ENCODE measurements at regions not wholly inside any gene's neighbourhood (a gene's known extent, or its start where the extent isn't known, plus 50 kb on each side); places are given as distances from the start of the nearest gene placed in this dataset.
"Not testable (repeated sequence)": the region's sequence is repeated elsewhere in the genome, so short reads cannot be mapped to it uniquely, and the experiment has no call there.

DNA sequence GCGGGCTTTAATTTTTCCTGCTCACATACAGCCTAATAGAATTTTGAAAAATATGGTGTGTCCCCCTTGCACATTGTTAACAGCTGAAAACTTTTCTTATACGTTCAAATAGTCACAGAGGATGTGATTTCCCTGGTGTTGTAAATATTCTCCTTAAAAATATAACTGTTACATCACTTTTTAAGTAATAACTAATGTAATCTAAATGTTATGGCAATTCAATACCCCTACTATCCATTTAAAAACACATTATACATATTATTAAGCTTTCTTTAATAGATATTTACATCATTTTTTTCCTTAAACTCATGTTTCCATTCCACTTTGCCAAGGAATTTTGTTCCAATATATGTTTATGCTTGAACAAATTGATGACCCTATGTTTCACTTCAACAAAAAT is 85.5 kb upstream of the S1PR1 start:
- no peak for DNase-seq

DNA sequence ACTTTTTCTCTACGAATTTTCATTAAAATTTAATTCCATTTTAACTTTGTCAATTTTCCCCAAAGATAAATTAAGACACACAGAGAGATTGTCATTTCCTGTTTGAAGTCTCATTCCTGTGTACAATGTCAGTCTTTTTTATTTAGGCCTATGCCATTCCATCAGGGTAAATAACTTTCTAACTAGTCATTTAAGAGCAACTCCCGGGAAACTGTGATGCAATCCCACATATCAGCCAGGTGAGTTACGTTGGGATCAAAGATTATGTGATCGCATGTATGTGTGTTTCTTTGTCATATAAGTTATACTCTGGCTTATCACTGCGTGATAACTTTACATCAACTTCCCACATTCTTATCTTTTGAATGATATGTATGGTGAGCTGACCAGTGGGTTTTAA is 86.1 kb upstream of the S1PR1 start:
- no peak for DNase-seq

DNA sequence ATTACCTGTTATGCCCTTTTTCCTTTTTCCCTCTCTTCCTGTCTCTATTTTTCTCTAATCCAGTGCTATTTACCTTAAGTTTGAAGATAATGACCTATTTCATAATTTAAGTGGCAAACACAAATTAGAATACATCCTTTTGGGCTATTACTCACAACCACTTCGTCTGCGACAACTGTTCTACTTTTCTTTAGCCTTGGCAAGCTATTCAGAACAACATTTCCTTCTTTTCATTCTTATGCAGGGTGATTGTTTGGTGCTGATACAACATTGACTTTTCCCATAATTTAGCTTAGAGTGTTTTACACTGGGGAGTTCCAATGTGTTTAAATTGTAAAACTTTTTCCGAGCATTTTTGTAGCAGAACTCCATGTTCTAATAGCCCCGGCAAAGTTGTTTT is 86.6 kb upstream of the S1PR1 start:
- DNase-seq: no peak

DNA sequence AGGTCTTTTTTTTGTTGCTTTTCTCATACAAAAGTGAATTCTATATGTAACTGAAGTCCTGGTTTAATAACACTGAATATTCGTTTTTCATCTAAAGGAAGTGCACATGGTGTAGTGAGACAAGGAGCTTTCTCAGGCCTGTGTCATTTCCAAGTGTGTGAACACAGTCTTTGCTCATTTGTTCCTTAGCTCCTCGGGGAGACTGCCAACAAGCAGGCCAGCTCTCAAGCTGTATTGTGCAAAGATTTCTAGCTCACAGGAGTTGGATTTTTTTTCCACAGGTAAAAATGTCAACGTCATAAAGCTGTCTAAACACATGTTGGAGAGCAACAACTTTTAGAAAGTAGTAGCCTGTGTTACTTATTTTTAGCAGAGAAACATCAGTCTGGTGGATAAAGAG is 87.8 kb upstream of the S1PR1 start:
- DNase-seq: no peak

DNA sequence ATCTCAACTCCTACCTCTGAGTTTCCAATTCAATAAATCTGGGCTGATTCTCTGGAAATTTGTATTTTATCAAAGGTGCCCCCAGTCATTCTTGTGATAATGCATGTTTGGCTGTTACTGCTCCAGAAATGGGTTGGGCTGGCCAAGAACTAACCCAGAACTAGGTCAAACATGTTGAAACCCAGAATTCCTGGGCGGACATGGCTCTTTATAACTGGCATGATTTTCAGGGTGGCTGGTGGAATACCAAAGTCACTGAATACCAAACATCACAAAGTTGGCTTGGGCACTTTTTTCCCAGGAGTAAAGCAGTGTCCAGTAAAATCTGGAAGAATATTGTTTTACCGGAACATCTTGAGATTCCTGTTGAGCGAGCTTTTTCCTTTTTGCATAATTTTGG is 89.4 kb upstream of the S1PR1 start:
- no peak for DNase-seq

DNA sequence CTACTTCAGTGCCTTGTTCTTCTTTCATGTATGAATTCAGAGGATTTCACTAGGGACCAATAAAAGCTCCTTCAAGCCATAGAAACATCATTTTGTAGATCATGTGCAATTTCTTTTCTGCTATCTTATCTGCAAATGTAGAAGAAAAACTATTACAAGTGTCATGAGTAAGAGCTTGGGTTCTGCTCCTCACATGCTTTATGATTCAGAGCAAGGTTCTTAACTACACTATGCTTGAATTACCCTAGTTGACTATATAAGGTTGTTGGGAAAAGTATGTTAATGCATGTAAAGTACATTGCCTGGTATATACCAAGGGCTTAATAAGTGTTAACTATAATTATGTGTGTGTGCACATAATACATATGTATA is 91.4 kb upstream of the S1PR1 start:
- DNase-seq: no peak

DNA sequence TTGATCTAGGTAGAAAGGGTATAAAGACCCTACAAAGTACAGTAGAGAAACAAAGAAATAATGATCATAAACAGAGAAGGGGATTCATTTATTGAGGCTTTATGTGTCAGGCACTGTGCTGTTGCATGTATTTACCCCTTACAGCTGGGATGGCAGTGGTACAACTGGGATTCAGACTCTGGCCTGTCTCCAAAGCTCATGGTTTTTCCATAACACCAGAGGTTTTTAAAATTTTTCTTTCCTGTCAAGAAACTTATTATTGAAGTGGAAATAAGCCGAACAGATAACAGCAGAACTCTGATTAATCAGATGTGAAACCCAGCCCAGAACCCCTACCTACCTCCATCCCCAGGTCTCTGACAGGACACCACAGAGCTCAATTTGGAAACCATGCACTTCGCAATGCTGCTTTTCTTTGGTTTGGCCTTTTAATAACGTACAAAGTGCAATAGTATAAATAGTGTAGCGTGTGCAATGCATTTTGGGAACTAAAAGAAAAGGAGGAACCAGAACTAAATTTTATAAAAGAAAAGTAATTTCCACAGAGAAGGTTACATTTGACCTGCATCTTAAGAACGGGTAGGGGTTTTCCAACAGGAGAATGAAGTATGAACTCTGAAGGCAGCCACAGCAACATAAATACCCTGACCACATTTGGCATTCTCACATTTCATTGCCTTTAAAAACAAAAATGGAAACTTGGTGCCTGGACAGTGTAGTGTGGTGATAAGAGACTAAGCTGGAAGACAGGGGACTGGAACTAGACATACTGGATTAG is 92.0 kb upstream of the S1PR1 start:
- DNase-seq: no peak

DNA sequence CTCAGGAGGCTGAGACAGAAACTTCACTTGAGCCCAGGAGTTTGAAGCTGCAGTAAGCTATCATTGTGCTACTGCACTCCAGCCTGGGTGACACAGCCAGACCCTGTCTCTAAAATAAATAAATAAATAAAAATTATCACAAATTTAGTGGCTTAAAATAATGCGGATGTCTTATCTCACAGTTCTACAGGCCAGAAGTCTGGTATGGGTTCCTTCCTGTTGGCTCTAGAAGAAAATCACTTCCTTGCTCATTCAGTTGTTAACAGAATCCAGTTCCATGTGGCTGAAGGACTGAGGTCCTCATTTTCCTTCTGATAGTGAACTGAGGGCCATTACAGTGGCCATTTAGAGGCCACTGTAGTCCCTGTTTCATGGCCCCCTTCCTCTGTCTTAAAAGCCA is 94.6 kb upstream of the S1PR1 start:
- no peak for DNase-seq

DNA sequence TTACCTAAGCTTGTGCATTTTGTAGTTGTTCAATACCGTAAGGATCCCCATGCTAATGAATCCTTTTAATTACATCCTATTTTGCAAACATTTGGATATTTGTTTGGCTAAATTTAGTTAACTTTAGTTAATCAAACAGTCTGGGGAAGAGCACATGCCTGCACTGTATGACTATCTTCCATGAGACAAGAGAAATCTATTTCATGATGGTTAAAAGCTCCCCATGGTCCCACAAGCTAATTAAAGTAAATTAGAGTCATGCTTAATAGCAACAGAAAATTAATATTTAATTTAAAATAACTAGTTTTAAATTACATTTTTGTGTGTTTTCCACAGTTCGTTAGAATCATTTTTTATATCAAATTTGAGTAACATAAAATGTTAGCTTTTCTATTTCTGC is 95.4 kb upstream of the S1PR1 start:
- DNase-seq: no peak

DNA sequence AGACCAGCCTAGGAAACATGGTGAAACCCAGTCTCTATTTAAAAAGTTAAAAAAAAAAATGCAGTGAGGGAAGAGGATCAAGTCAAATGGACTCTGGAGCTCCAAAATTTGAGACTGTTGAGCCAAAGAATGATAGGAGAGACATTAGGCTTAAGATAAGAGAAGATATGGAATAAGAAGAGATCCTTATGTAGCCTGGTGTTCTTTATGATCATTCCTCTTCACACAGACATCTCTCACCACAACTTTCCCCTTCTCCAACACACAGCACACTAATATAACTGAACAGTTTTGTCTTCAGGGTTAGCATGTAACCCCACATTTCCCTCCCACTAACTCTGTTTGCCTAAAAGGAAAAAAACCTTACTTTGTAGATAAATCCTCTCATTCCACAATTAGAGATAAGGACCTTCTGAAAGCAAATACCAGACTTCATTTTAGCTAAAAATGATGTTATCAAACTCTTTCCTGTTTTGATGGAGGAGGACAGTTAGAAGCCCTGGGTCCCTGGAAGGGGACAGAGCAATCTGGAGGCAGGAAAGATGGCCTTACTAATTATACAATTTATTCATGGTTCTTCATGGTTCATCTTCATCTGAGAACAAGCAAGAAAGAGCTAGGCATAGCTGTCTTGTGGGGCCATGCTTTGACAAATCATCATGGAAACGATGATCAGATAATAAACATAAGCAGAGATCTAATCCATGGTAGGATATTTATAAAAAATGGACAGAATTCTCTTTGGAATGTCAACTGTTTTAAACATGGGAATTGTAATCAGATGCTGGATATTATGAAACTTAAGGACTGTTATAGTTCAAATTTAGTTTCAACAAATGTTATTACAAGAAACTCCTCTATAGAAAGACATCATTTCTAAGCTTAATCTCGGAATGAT is 96.7 kb upstream of the S1PR1 start:
- DNase-seq: no peak

DNA sequence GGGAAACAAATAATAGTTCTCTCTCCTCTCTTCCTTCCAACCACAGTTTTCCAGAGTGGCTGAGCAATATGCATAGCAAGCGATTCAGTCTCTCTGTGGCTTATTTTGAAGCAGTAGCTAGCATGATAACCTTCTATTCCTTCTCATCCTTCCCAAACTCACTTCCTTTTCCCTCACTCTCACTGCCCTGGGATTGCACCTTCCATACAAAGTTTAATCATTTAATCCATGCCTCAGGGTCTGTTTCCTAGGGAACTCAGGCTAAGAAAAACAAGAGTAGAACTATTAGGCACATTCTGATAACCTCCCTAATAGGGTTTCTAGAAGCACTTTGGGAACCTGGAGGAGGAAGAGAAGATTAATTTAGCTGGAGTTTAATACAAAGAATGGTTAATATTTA is 97.7 kb upstream of the S1PR1 start:
- DNase-seq: no peak

DNA sequence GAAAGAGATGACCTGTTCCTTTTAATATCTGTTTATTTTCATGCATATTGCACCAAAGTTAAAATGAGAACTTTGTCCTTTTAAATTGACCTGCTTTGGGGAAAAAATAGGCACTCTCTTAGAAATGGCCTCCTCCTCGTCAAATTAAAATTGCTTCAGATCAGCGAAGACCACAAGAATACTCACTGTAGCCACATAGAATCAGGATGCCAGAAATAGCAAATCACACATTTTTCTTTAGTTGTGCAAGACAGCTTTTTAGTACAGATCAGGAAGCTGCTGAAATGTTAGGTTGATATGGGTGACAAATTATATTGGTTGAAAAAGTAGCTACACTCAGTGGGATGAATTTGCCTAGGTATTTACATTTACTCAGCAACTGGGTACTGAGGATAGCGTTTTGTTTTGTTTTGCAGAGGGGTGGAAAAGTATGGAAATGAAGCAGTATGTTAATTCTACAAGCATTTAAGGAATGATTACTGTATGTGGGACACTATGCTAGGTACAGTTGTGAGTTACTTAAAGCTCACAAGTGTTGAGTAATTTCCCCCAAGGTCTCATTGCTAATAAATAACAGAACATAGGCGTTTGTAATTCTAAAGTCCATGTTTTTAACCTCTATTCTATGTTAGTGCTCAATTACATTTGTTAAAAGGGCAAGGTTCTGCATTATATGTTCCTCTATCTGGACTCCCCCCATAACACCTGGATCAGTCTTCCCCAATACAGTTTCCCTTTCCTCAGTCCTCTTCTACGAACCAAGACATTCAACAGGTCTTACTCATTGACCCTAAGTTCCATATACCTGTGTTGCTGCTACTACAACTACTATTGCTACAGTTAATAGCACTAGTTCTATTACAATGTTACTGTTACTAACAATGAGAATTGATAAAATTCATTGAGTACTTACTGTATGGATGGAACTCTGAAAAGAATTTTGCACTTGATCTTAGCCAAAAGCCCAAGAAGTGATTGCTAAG is 99.4 kb upstream of the S1PR1 start:
- no peak for DNase-seq

DNA sequence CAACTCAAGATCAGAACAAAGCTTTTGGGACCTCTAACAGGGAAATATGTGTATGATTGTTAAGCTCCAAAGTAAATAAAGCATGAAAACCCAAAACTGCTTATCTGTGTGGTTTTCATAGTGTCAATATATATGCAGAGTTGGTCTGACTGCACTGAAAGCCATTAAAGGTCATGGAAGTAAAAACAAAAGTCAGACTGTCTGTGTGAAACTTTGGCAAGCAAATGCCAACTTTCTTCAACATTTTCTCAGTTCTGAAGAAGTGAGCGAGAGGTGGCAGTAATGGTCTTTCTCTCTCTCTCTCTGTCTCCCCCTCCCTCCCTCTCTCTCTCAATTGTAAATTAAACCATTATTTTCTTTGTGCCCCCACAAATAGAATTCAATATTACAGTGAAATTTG is 100.1 kb upstream of the S1PR1 start:
- no peak for DNase-seq

DNA sequence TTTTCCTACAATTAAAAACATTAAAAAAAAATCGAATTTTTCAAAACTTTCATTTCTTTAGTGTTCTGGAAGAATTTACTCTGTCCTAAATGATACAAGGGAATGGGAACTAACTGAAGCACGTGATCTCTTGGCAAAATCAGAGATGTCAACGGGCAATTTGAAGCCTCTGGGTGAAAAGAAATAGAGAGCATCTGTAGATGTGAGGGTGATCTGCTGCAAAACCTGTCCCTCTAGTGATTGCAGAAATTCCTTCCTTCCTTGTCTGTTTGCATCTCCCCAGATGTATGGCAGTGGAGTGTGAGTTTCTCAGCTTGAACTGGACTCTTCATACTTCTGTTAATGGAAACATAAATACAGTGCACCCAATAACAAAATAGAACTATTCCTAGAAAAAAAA is 100.5 kb upstream of the S1PR1 start:
- no peak for DNase-seq

DNA sequence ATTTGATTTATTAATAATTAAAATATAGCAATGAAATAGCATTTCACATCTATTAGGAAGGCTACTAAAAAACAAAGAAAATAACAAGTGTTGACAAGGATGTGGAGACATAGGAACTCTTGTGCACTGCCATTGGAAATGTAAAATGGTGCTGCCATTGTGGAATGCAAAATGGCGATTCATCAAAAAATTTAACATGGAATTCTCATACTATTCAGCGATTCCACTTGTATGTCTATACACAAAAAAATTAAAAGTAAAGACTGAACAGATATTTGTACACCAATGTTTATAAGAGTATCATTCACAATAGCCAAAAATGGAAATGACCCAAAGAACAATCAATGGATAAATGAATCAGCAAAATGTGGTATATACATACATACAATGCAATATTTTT is 101.3 kb upstream of the S1PR1 start:
- no peak for DNase-seq

DNA sequence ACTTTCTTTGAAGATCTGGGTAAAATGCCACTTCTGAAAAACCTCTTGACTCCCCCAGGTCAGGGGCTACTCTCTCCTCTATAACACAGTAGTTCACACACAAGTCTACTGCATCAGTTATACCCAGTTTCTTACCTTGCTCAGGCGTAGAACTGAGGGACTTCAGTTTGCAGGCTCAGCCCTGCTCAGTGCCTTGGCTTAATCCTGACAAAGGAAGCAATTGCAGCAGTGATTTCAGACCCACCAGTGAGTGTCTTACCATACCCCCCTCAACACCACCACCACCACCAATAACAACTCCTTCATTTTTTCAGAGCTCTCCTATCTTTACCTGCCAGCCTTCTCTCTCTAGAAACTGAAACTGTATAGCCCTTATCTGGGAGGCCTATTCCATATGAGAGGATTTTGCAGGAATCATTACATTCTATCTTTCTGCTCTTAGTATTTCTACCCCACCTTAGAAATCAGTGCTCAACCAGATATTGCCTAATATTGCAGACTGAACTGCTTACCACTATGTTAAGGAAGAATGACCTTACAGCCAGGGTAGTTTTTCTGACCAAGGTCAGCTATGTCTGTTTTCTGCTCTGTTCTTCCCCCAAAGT is 105.5 kb upstream of the S1PR1 start:
- no peak for DNase-seq

DNA sequence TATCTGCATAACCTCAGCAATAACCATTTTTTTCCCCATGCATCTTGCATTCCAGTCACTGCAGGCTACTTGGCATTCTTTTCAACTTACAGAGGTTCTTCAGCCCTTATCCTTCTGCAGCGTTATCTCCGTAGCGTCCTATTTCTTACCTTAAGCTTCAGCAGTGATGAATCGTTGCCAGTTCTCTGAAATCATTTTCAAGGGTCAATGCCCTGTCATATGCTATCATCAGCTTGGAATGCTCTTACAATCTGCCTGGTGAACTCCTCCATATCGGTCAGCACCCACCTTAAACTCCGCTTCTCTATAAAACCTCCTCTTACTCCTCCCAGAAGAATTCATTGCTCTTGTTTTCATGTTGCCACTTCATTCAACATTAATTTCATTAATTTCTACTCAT is 105.1 kb upstream of the DPH5 start:
- DNase-seq: no peak

DNA sequence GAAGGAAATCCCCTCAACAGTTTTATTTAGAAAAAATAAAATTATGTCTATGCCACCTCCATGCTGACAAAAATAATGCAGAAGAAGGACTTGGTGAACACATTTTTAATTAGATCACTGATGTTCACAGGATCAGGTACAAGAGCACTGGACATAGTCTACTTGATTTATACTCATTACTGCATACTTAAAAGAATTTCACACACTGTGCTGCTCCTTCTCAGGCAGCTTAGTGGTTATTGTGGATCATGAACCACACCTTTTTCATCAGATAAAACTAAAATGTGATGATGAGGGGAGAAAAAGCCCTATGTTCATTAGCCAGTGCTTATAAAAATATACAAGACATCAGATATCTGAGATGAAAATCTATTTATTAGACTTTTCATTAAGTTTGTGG is 103.3 kb upstream of the DPH5 start:
- no peak for DNase-seq

DNA sequence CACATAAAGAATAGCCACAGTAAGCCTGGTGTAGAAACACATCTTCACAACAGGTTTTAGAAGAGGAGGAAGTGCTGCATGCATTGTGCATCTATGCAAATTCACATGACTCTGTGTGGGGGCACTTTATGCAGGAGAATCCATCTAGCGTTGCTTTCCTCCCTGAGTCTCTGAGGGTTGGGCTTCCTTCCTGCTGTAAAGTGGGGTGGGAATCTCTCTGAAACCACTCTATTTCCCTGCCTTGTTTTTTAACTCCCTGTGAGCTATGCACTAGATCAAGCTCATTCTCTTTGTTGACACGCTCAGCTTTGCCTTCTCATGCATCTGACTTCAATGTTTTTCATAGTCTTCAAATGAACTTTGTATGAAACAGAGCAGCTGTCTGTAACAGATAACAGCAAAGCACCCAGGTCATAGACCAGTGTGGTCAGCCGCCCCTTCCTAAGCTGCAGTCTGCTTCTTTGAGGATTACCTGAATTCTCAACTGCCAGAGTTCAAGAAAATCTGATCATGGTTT is 102.7 kb upstream of the DPH5 start:
- no peak for DNase-seq

DNA sequence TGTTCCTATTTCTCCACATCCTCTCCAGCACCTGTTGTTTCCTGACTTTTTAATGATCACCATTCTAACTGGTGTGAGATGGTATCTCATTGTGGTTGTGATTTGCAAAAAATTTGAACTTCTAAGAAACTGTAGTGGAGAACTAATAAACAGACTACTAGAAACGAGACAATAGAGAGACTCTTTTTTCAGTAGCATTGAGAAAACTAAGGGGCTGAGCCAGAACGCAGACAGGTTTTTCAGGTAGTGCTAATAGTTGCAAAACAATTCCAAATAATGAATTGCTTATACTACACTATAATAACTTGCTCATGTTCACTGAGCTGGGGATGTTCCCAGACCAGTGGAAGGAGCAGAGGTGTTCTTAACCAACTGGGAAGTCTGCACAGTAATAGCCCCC is 98.8 kb upstream of the DPH5 start:
- no peak for DNase-seq

DNA sequence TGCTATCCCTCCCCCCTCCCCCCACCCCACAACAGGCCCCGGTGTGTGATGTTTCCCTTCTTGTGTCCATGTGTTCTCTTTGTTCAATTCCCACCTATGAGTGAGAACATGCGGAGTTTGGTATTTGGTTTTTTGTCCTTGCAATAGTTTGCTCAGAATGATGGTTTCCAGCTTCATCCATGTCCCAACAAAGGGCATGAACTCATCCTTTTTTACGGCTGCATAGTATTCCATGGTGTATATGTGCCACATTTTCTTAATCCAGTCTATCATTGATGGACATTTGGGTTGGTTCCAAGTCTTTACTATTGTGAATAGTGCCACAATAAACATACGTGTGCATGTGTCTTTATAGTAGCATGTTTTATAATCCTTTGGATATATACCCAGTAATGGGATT is 98.3 kb upstream of the DPH5 start:
- DNase-seq: not testable (repeated sequence)

DNA sequence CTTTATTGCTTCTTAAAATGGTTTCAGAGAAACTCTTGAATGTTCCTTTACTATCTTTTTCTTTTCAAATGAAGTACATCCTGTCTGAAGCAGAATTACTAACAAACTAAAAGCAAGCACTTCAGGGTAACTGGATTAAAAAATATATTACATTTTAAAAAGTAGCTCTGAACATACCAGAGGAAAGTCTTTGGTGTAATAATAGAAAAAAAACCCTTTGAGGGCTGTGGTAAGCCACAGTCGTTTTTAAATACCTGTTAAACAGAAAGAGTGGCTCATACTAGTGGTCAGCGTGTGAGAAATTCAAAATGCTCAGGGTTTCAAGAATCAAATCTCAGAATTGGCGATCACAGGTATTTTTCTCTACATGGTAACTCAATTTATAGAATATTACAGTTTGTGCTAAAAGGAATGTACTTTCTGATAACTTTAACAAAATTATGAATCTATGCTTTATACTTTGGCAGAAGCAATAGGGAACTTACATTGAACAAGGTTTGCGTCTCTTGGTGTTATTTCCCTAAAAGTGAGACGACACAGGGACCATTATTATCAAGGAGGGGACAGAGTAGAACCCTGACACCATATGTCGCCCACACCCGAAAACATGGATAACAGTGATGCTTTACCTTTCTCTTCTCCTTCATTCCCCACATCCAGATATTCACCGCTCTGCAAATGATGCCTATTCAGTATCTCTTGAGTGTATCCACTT is 97.0 kb upstream of the DPH5 start:
- DNase-seq: no peak
